SK-N-MC (cell line): ENCODE measurements at regions not wholly inside any gene's neighbourhood (a gene's known extent, or its start where the extent isn't known, plus 50 kb on each side); places are given as distances from the start of the nearest gene placed in this dataset.
"Not testable (repeated sequence)": the region's sequence is repeated elsewhere in the genome, so short reads cannot be mapped to it uniquely, and the experiment has no call there.

Experiments
- DNase-seq: peaks from one replicate; pipeline ENCODE4 v3.0.0-alpha.2; 2011; ENCODE audit warnings: low read depth, low spot score
- H3K27ac ChIP-seq: fragments of 200-600 bp; sonication (generic); 2 replicates; pipeline ENCODE4 v1.5.1; 2016; ENCODE audit warnings: mixed run types
- H3K36me3 ChIP-seq: fragments of 200-600 bp; sonication (generic); 2 replicates; pipeline ENCODE4 v1.6.1; 2017; ENCODE audit warnings: antibody characterized with exemption, low read length, mixed read lengths; ENCODE audit not compliant: insufficient read depth
- H3K4me3 ChIP-seq: fragments of 200-600 bp; sonication (generic); 2 replicates; pipeline ENCODE4 v1.5.1; 2016
- H3K9ac ChIP-seq: fragments of 200-600 bp; sonication (generic); 2 replicates; pipeline ENCODE4 v1.8.0; 2017; ENCODE audit warnings: mixed run types, mixed read lengths; ENCODE audit not compliant: insufficient read length
- H3K9me3 ChIP-seq: fragments of 200-600 bp; sonication (generic); 2 replicates; pipeline ENCODE4 v1.6.1; 2017; ENCODE audit warnings: low read depth, mild to moderate bottlenecking, antibody characterized with exemption, low read length, moderate library complexity, mixed read lengths
- EZH2 ChIP-seq: fragments of 200-600 bp; sonication (generic); IDR thresholded peaks from one replicate; pipeline ENCODE4 v1.6.1; 2017; ENCODE audit warnings: antibody characterized with exemption
- FOXP2 ChIP-seq: optimal IDR thresholded peaks from 2 replicates; pipeline ENCODE3; 2011; ENCODE audit warnings: mild to moderate bottlenecking, moderate library complexity; ENCODE audit not compliant: insufficient read depth; ENCODE audit errors: extremely low read length, control extremely low read depth
- POLR2AphosphoS5 ChIP-seq: IDR thresholded peaks from 2 replicates; pipeline ENCODE4 v1.6.1; 2012; ENCODE audit warnings: mild to moderate bottlenecking, low read depth, low read length, borderline replicate concordance

GRCh38 chr2:78817430-78817829 lies 208.1 kb upstream of the REG3G start:
- no peak for TF ChIP-seq EZH2
- TF ChIP-seq FOXP2: no peak
- TF ChIP-seq POLR2AphosphoS5: no peak

GRCh38 chr2:78832481-78832880 lies 193.0 kb upstream of the REG3G start:
- no peak for DNase-seq
- no peak overlapping the region for H3K27ac ChIP-seq
- no peak overlapping the region for H3K9ac ChIP-seq
- no peak for TF ChIP-seq FOXP2
- TF ChIP-seq POLR2AphosphoS5: no peak
- no peak for TF ChIP-seq EZH2
- no peak overlapping the region for H3K4me3 ChIP-seq
- H3K9me3 ChIP-seq: no peaks in the 10 kb centered on the region
- no peaks in the 10 kb centered on the region for H3K36me3 ChIP-seq

More at GRCh38 chr2:78817430-78817829, 208.1 kb upstream of the REG3G start:
- Histone ChIP-seq H3K9me3 (no peaks in the 10 kb centered on the region), H3K36me3 (no peaks in the 10 kb centered on the region), H3K27ac (no peak overlapping the region), H3K9ac (no peak overlapping the region), H3K4me3 (no peak overlapping the region)
- no peak for DNase-seq

- TF ChIP-seq FOXP2: no peak
- TF ChIP-seq POLR2AphosphoS5: no peak
- no peak for TF ChIP-seq EZH2
- H3K36me3 ChIP-seq: no peaks in the 10 kb centered on the region
- no peaks in the 10 kb centered on the region for H3K9me3 ChIP-seq
- DNase-seq: no peak
- H3K4me3 ChIP-seq: no peak overlapping the region
- no peak overlapping the region for H3K27ac ChIP-seq
- H3K9ac ChIP-seq: no peak overlapping the region
These were observed 186.2 kb upstream of the REG3G start for GRCh38 chr2:78839259-78839658.

- not testable (repeated sequence) for DNase-seq, H3K9me3 ChIP-seq, H3K36me3 ChIP-seq, H3K4me3 ChIP-seq, H3K27ac ChIP-seq, H3K9ac ChIP-seq
These were observed 185.2 kb upstream of the REG3G start for GRCh38 chr2:78840311-78840710.

- no peak for DNase-seq
These were observed 179.8 kb upstream of the REG3G start for GRCh38 chr2:78845664-78846185.

GRCh38 chr2:78861546-78861945 lies 164.0 kb upstream of the REG3G start:
- no peak for DNase-seq
- Histone ChIP-seq H3K27ac (no peak overlapping the region), H3K9ac (no peak overlapping the region), H3K4me3 (no peak overlapping the region), H3K36me3 (no peaks in the 10 kb centered on the region), H3K9me3 (no peaks in the 10 kb centered on the region)
- no peak for TF ChIP-seq POLR2AphosphoS5

More at GRCh38 chr2:78845664-78846185, 179.8 kb upstream of the REG3G start:
- no peaks in the 10 kb centered on the region for H3K9me3 ChIP-seq
- no peak overlapping the region for H3K9ac ChIP-seq
- TF ChIP-seq POLR2AphosphoS5 (no peak), FOXP2 (no peak), EZH2 (no peak)
- no peaks in the 10 kb centered on the region for H3K36me3 ChIP-seq
- H3K27ac ChIP-seq: no peak overlapping the region
- no peak overlapping the region for H3K4me3 ChIP-seq

GRCh38 chr2:78864205-78864604 lies 161.3 kb upstream of the REG3G start:
- TF ChIP-seq FOXP2: no peak
- no peak for TF ChIP-seq POLR2AphosphoS5
- TF ChIP-seq EZH2: no peak
- Histone ChIP-seq H3K27ac (no peak overlapping the region), H3K4me3 (no peak overlapping the region), H3K9ac (no peak overlapping the region), H3K9me3 (peaks cover 3% of the 10 kb centered on the region; the same call in 1 of the 2 replicates), H3K36me3 (no peaks in the 10 kb centered on the region)
- DNase-seq: no peak

GRCh38 chr2:78865667-78866066 lies 159.8 kb upstream of the REG3G start:
- Histone ChIP-seq H3K9ac (no peak overlapping the region), H3K36me3 (no peaks in the 10 kb centered on the region), H3K27ac (no peak overlapping the region), H3K9me3 (peaks cover 4% of the 10 kb centered on the region; the same call in 1 of the 2 replicates), H3K4me3 (no peak overlapping the region)
- no peak for DNase-seq
- TF ChIP-seq POLR2AphosphoS5 (no peak), FOXP2 (no peak), EZH2 (no peak)

- H3K36me3 ChIP-seq: no peaks in the 10 kb centered on the region
- no peak overlapping the region for H3K9ac ChIP-seq
- no peak overlapping the region for H3K4me3 ChIP-seq
- H3K9me3 ChIP-seq: peaks cover 4% of the 10 kb centered on the region; the same call in 1 of the 2 replicates
- no peak for DNase-seq
- TF ChIP-seq EZH2: no peak
- no peak for TF ChIP-seq FOXP2
- no peak for TF ChIP-seq POLR2AphosphoS5
- no peak overlapping the region for H3K27ac ChIP-seq
These were observed 155.0 kb upstream of the REG3G start for GRCh38 chr2:78870343-78870967.
